SK-N-SH treated with all-trans-retinoic acid at 6 μM for 48 hours (cell line): ENCODE measurements at regions not wholly inside any gene's neighbourhood (a gene's known extent, or its start where the extent isn't known, plus 50 kb on each side); places are given as distances from the start of the nearest gene placed in this dataset.

ENCODE experiments used
- ATAC-seq: fragments of 200-7000 bp; cut with Tn5 transposase; 3 replicates; pipeline ENCODE4 v1.9.1; 2020; ENCODE audit warnings: mild to moderate bottlenecking, moderate library complexity
- ARNTL ChIP-seq: fragments of 450-650 bp; formaldehyde crosslinking; IDR thresholded peaks from 2 replicates; pipeline ENCODE4 v1.5.0; 2020; ENCODE audit warnings: low read depth, mild to moderate bottlenecking, moderate library complexity, borderline replicate concordance
- BACH2 ChIP-seq: fragments of 250-450 bp; sonication (Bioruptor Pico); IDR thresholded peaks from 2 replicates; pipeline ENCODE4 v1.9.0; 2021; ENCODE audit warnings: mild to moderate bottlenecking, borderline replicate concordance
- CSDC2 ChIP-seq: fragments of 250-450 bp; sonication (Bioruptor Pico); IDR thresholded peaks from 2 replicates; pipeline ENCODE4 v1.5.0; 2020; ENCODE audit warnings: mild to moderate bottlenecking, moderate library complexity
- CSRNP3 ChIP-seq: fragments of 250-450 bp; sonication (Bioruptor Pico); IDR thresholded peaks from 2 replicates; pipeline ENCODE4 v1.5.1; 2021; ENCODE audit warnings: mild to moderate bottlenecking, moderate library complexity
- ESRRG ChIP-seq: fragments of 250-450 bp; sonication (Bioruptor Pico); IDR thresholded peaks from 2 replicates; pipeline ENCODE4 v1.6.1; 2021; ENCODE audit warnings: mild to moderate bottlenecking
- OSR1 ChIP-seq: fragments of 250-450 bp; sonication (Bioruptor Pico); IDR thresholded peaks from 2 replicates; pipeline ENCODE4 v1.8.0; 2022; ENCODE audit warnings: moderate library complexity, mild to moderate bottlenecking, inconsistent platforms
- PATZ1 ChIP-seq: fragments of 250-450 bp; sonication (Bioruptor Pico); IDR thresholded peaks from 2 replicates; pipeline ENCODE4 v1.8.0; 2020; ENCODE audit warnings: mild to moderate bottlenecking, moderate library complexity, borderline replicate concordance
- RARB ChIP-seq: fragments of 250-450 bp; sonication (Bioruptor Pico); IDR thresholded peaks from 2 replicates; pipeline ENCODE4 v1.8.0; 2021; ENCODE audit warnings: mild to moderate bottlenecking, moderate library complexity
- SNAI2 ChIP-seq: fragments of 250-450 bp; sonication (Bioruptor Pico); IDR thresholded peaks from 2 replicates; pipeline ENCODE4 v1.5.0; 2020; ENCODE audit warnings: mild to moderate bottlenecking, moderate library complexity
- TCF4 ChIP-seq: fragments of 250-450 bp; sonication (Bioruptor Pico); IDR thresholded peaks from 2 replicates; pipeline ENCODE4 v1.8.0; 2021; ENCODE audit warnings: mild to moderate bottlenecking, moderate library complexity, borderline replicate concordance
- TOX ChIP-seq: fragments of 250-450 bp; sonication (Bioruptor Pico); IDR thresholded peaks from 2 replicates; pipeline ENCODE4 v1.8.0; 2021; ENCODE audit warnings: mild to moderate bottlenecking, moderate library complexity, borderline replicate concordance
- ZC3H10 ChIP-seq: fragments of 250-450 bp; sonication (Bioruptor Pico); IDR thresholded peaks from 2 replicates; pipeline ENCODE4 v1.5.1; 2021; ENCODE audit warnings: mild to moderate bottlenecking, moderate library complexity
- ZFP3 ChIP-seq: fragments of 250-450 bp; sonication (Bioruptor Pico); IDR thresholded peaks from 2 replicates; pipeline ENCODE4 v1.5.0; 2020; ENCODE audit warnings: mild to moderate bottlenecking, moderate library complexity
- ZFP30 ChIP-seq: fragments of 450-650 bp; formaldehyde crosslinking; IDR thresholded peaks from 2 replicates; pipeline ENCODE4 v1.5.0; 2022; ENCODE audit warnings: mild to moderate bottlenecking, moderate library complexity
- ZNF70 ChIP-seq: fragments of 450-650 bp; formaldehyde crosslinking; IDR thresholded peaks from 2 replicates; pipeline ENCODE4 v1.5.0; 2020; ENCODE audit warnings: mild to moderate bottlenecking, moderate library complexity
- TF ChIP-seq, protein P1 (sequence below): fragments of 250-450 bp; sonication (Bioruptor Pico); IDR thresholded peaks from 2 replicates; pipeline ENCODE4 v1.5.0; 2020; ENCODE audit warnings: mild to moderate bottlenecking, moderate library complexity
- TF ChIP-seq, protein P2 (sequence below): fragments of 250-450 bp; sonication (Bioruptor Pico); IDR thresholded peaks from 2 replicates; pipeline ENCODE4 v1.8.0; 2021; ENCODE audit warnings: low read depth, mild to moderate bottlenecking, moderate library complexity, borderline replicate concordance
- TF ChIP-seq, protein P3 (sequence below): fragments of 250-450 bp; sonication (Bioruptor Pico); IDR thresholded peaks from 2 replicates; pipeline ENCODE4 v1.5.1; 2020; ENCODE audit warnings: low read depth, mild to moderate bottlenecking, moderate library complexity

DNA sequence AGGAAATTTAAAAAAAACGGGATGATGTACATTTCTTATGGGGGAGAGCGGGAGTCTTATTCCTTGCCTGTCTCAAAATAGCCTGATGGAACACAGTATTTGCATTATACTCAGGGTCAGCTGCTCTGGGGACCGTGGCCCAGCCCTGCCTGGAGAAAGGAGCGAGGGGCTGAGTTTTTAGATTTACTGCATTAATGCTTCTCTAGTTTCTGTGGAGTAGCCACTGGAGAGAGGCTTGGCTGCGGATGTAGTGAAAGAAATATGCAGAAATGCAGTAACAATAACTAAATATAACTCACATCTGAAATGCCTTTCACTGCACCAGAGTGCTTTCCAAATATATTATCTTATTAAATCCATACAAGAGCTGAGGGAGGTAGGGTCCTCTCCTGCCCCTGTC is 87.6 kb upstream of the MAP1LC3B2 start (continued):
- TF ChIP-seq, protein P1, sequence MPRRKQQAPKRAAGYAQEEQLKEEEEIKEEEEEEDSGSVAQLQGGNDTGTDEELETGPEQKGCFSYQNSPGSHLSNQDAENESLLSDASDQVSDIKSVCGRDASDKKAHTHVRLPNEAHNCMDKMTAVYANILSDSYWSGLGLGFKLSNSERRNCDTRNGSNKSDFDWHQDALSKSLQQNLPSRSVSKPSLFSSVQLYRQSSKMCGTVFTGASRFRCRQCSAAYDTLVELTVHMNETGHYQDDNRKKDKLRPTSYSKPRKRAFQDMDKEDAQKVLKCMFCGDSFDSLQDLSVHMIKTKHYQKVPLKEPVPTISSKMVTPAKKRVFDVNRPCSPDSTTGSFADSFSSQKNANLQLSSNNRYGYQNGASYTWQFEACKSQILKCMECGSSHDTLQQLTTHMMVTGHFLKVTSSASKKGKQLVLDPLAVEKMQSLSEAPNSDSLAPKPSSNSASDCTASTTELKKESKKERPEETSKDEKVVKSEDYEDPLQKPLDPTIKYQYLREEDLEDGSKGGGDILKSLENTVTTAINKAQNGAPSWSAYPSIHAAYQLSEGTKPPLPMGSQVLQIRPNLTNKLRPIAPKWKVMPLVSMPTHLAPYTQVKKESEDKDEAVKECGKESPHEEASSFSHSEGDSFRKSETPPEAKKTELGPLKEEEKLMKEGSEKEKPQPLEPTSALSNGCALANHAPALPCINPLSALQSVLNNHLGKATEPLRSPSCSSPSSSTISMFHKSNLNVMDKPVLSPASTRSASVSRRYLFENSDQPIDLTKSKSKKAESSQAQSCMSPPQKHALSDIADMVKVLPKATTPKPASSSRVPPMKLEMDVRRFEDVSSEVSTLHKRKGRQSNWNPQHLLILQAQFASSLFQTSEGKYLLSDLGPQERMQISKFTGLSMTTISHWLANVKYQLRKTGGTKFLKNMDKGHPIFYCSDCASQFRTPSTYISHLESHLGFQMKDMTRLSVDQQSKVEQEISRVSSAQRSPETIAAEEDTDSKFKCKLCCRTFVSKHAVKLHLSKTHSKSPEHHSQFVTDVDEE = no peak

- no peak for ATAC-seq
- TF ChIP-seq ZFP30 (CRISPR knock-in tag) = no peak
- TF ChIP-seq PATZ1 (CRISPR knock-in tag) = no peak
Measured at GRCh38 chr12:116472193-116472592, 87.0 kb upstream of the MAP1LC3B2 start.

GRCh38 chr12:116473416-116473815 is 85.8 kb upstream of the MAP1LC3B2 start:
- TF ChIP-seq BACH2 (CRISPR knock-in tag) (no peak), CSDC2 (no peak), ZFP3 (no peak), ZNF70 (CRISPR knock-in tag) (no peak)
- ATAC-seq = no peak

GRCh38 chr12:116474331-116474730 is 84.8 kb upstream of the MAP1LC3B2 start:
- TF ChIP-seq ZNF70 (CRISPR knock-in tag) (no peak), RARB (CRISPR knock-in tag) (no peak), PATZ1 (CRISPR knock-in tag) (no peak), ZC3H10 (CRISPR knock-in tag) (no peak), ZFP30 (CRISPR knock-in tag) (no peak), SNAI2 (CRISPR knock-in tag) (no peak)
- TF ChIP-seq, protein P2, sequence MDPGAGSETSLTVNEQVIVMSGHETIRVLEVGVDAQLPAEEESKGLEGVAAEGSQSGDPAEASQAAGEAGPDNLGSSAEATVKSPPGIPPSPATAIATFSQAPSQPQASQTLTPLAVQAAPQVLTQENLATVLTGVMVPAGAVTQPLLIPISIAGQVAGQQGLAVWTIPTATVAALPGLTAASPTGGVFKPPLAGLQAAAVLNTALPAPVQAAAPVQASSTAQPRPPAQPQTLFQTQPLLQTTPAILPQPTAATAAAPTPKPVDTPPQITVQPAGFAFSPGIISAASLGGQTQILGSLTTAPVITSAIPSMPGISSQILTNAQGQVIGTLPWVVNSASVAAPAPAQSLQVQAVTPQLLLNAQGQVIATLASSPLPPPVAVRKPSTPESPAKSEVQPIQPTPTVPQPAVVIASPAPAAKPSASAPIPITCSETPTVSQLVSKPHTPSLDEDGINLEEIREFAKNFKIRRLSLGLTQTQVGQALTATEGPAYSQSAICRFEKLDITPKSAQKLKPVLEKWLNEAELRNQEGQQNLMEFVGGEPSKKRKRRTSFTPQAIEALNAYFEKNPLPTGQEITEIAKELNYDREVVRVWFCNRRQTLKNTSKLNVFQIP (CRISPR knock-in tag) = no peak
- TF ChIP-seq, protein P3, sequence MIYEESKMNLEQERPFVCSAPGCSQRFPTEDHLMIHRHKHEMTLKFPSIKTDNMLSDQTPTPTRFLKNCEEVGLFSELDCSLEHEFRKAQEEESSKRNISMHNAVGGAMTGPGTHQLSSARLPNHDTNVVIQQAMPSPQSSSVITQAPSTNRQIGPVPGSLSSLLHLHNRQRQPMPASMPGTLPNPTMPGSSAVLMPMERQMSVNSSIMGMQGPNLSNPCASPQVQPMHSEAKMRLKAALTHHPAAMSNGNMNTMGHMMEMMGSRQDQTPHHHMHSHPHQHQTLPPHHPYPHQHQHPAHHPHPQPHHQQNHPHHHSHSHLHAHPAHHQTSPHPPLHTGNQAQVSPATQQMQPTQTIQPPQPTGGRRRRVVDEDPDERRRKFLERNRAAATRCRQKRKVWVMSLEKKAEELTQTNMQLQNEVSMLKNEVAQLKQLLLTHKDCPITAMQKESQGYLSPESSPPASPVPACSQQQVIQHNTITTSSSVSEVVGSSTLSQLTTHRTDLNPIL (CRISPR knock-in tag) = no peak
- ATAC-seq = no peak

- ATAC-seq = no peak
- TF ChIP-seq CSRNP3 (CRISPR knock-in tag) = no peak
- TF ChIP-seq ESRRG = no peak
- TF ChIP-seq TOX (CRISPR knock-in tag) = no peak
- no peak for TF ChIP-seq OSR1 (CRISPR knock-in tag)
- TF ChIP-seq ZFP3 = no peak
- TF ChIP-seq BACH2 (CRISPR knock-in tag) = no peak
- no peak for TF ChIP-seq ARNTL (CRISPR knock-in tag)
- no peak for TF ChIP-seq TCF4
- no peak for TF ChIP-seq ZC3H10 (CRISPR knock-in tag)
- TF ChIP-seq, protein P1 = no peak
- TF ChIP-seq CSDC2 = no peak
- TF ChIP-seq, protein P2 (CRISPR knock-in tag) = no peak
Measured at GRCh38 chr12:116474899-116475298, 84.3 kb upstream of the MAP1LC3B2 start.
